Fibroblast of lung (primary cell): ENCODE measurements at regions not wholly inside any gene's neighbourhood (a gene's known extent, or its start where the extent isn't known, plus 50 kb on each side); places are given as distances from the start of the nearest gene placed in this dataset.

Experiments
- EZH2 ChIP-seq: IDR thresholded peaks from 2 replicates; pipeline ENCODE4 v1.5.1; 2012; ENCODE audit warnings: low read length, control low read depth, mild to moderate bottlenecking; ENCODE audit errors: missing control alignments
- TF ChIP-seq, protein P1 (sequence below), 2 donors: IDR thresholded peaks in 1 of 2; conservative IDR thresholded peaks in 1 of 2; 1 replicate in 1 of 2; 2 replicates in 1 of 2; pipeline ENCODE4 v1.5.1; 2011 to 2012; ENCODE audit warnings: low read length in 2 of 2, control low read depth in 1 of 2, inconsistent platforms in 1 of 2, low read depth in 1 of 2, mild to moderate bottlenecking in 1 of 2

GRCh38 chr20:23152902-23153301 is 66.8 kb upstream of the CD93 start:
- TF ChIP-seq, protein P1, sequence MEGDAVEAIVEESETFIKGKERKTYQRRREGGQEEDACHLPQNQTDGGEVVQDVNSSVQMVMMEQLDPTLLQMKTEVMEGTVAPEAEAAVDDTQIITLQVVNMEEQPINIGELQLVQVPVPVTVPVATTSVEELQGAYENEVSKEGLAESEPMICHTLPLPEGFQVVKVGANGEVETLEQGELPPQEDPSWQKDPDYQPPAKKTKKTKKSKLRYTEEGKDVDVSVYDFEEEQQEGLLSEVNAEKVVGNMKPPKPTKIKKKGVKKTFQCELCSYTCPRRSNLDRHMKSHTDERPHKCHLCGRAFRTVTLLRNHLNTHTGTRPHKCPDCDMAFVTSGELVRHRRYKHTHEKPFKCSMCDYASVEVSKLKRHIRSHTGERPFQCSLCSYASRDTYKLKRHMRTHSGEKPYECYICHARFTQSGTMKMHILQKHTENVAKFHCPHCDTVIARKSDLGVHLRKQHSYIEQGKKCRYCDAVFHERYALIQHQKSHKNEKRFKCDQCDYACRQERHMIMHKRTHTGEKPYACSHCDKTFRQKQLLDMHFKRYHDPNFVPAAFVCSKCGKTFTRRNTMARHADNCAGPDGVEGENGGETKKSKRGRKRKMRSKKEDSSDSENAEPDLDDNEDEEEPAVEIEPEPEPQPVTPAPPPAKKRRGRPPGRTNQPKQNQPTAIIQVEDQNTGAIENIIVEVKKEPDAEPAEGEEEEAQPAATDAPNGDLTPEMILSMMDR (conservative IDR thresholded peaks at IDR 0.05 in 1 of 2, IDR thresholded peaks at IDR 0.05 in 1 of 2; ENCODE audit: low read depth in 1 of 2, low read length in 2 of 2): no peak
- no peak for TF ChIP-seq EZH2
